Mesodermal cell (in vitro differentiated cells): ENCODE measurements at regions not wholly inside any gene's neighbourhood (a gene's known extent, or its start where the extent isn't known, plus 50 kb on each side); places are given as distances from the start of the nearest gene placed in this dataset.

Experiments used
- H3K27ac ChIP-seq: 2 replicates; pipeline ENCODE4 v1.7.0; 2013; ENCODE audit warnings: mild to moderate bottlenecking, low read depth, low read length, moderate library complexity; ENCODE audit not compliant: severe bottlenecking
- H3K36me3 ChIP-seq: 2 replicates; pipeline ENCODE4 v1.7.1; 2013; ENCODE audit warnings: mild to moderate bottlenecking, low read length, moderate library complexity; ENCODE audit not compliant: control insufficient read depth, insufficient read depth
- H3K4me1 ChIP-seq: one replicate; pipeline ENCODE4 v1.7.1; 2013; ENCODE audit warnings: mild to moderate bottlenecking, low read length; ENCODE audit not compliant: insufficient read depth, control insufficient read depth, poor library complexity, severe bottlenecking
- H3K4me3 ChIP-seq: 2 replicates; pipeline ENCODE4 v1.7.0; 2013; ENCODE audit warnings: low read length, control low read depth, mild to moderate bottlenecking; ENCODE audit not compliant: insufficient read depth, poor library complexity, severe bottlenecking; ENCODE audit errors: extremely low read depth
- H3K9me3 ChIP-seq: 2 replicates; pipeline ENCODE4 v1.7.1; 2013; ENCODE audit warnings: mild to moderate bottlenecking, low read length, moderate library complexity; ENCODE audit not compliant: control insufficient read depth
- WGBS, 2 experiments: methylation state at CpG; one replicate each; pipeline ENCODE4 v1.1.5; 2013; ENCODE audit warnings: missing lambda C conversion rate in 2 of 2; ENCODE audit not compliant: insufficient coverage in 2 of 2; 5-methylcytosine and 5-hydroxymethylcytosine counted together

- Histone ChIP-seq H3K4me1 (peaks cover 5% of the 10 kb centered on the region), H3K36me3 (no peaks in the 10 kb centered on the region), H3K9me3 (no peaks in the 10 kb centered on the region), H3K27ac (no peak overlapping the region), H3K4me3 (no peak overlapping the region)
- WGBS, 2 experiments = 88% methylated on average over 4 to 5 of the region's 6 CpGs
Observed at GRCh38 chr6:11437824-11438459, 99.6 kb upstream of the TMEM170B start.

GRCh38 chr6:11436508-11437096, 100.9 kb upstream of the TMEM170B start:
- Histone ChIP-seq H3K36me3 (no peaks in the 10 kb centered on the region), H3K27ac (no peak overlapping the region), H3K9me3 (no peaks in the 10 kb centered on the region), H3K4me1 (peaks cover 12% of the 10 kb centered on the region), H3K4me3 (no peak overlapping the region)
- WGBS, 2 experiments = 82 to 100% methylated on average over 4 to 5 of the region's 6 CpGs

GRCh38 chr6:11434565-11435326, 102.8 kb upstream of the TMEM170B start:
- Histone ChIP-seq H3K27ac (no peak overlapping the region), H3K9me3 (no peaks in the 10 kb centered on the region), H3K4me1 (peaks cover 25% of the 10 kb centered on the region), H3K36me3 (no peaks in the 10 kb centered on the region), H3K4me3 (no peak overlapping the region)
- 98 to 99% methylated on average over 8 to 9 of the region's 10 CpGs for WGBS, 2 experiments

GRCh38 chr6:11433860-11434259, 103.7 kb upstream of the TMEM170B start:
- Histone ChIP-seq H3K9me3 (no peaks in the 10 kb centered on the region), H3K4me1 (peaks cover 34% of the 10 kb centered on the region), H3K27ac (no peak overlapping the region), H3K36me3 (no peaks in the 10 kb centered on the region), H3K4me3 (no peak overlapping the region)
- WGBS, 2 experiments = 80% methylated on average over 1 of the region's 1 CpG; no CpG with 5 or more reads in 1 of the 2 experiments

- Histone ChIP-seq H3K4me3 (no peak overlapping the region), H3K4me1 (peaks cover 43% of the 10 kb centered on the region), H3K9me3 (no peaks in the 10 kb centered on the region), H3K27ac (no peak overlapping the region), H3K36me3 (no peaks in the 10 kb centered on the region)
- no CpG with 5 or more reads among the region's 1 CpG for WGBS, 2 experiments
Observed at GRCh38 chr6:11432713-11433450, 104.7 kb upstream of the TMEM170B start.

GRCh38 chr6:11432091-11432490, 105.5 kb upstream of the TMEM170B start:
- no peaks in the 10 kb centered on the region for H3K9me3 ChIP-seq
- H3K27ac ChIP-seq = no peak overlapping the region
- peaks cover 51% of the 10 kb centered on the region for H3K4me1 ChIP-seq
- WGBS, 2 experiments = 88 to 100% methylated on average over 6 of the region's 6 CpGs
- H3K36me3 ChIP-seq = no peaks in the 10 kb centered on the region
- H3K4me3 ChIP-seq = no peak overlapping the region

GRCh38 chr6:11431455-11431937, 106.1 kb upstream of the TMEM170B start:
- Histone ChIP-seq H3K27ac (no peak overlapping the region), H3K4me1 (peaks cover 57% of the 10 kb centered on the region), H3K36me3 (no peaks in the 10 kb centered on the region), H3K4me3 (no peak overlapping the region), H3K9me3 (no peaks in the 10 kb centered on the region)
- 98% methylated on average over 5 of the region's 6 CpGs for WGBS, 2 experiments

GRCh38 chr6:11430036-11430435, 107.5 kb upstream of the TMEM170B start:
- H3K4me3 ChIP-seq = no peak overlapping the region
- H3K4me1 ChIP-seq = peaks cover 70% of the 10 kb centered on the region
- H3K36me3 ChIP-seq = no peaks in the 10 kb centered on the region
- no peak overlapping the region for H3K27ac ChIP-seq
- 75 to 80% methylated on average over 7 to 9 of the region's 9 CpGs for WGBS, 2 experiments
- H3K9me3 ChIP-seq = no peaks in the 10 kb centered on the region

- no peak overlapping the region for H3K4me3 ChIP-seq
- H3K27ac ChIP-seq = no peak overlapping the region
- WGBS, 2 experiments = 43 to 50% methylated on average over 2 of the region's 2 CpGs
- H3K9me3 ChIP-seq = no peaks in the 10 kb centered on the region
- H3K36me3 ChIP-seq = no peaks in the 10 kb centered on the region
- H3K4me1 ChIP-seq = peaks cover 72% of the 10 kb centered on the region
Observed at GRCh38 chr6:11429577-11429976, 108.0 kb upstream of the TMEM170B start.

GRCh38 chr6:11428895-11429294, 108.7 kb upstream of the TMEM170B start:
- WGBS, 2 experiments = 44 to 60% methylated on average over 1 of the region's 3 CpGs
- peaks cover 76% of the 10 kb centered on the region for H3K4me1 ChIP-seq
- H3K36me3 ChIP-seq = no peaks in the 10 kb centered on the region
- no peaks in the 10 kb centered on the region for H3K9me3 ChIP-seq
- no peak overlapping the region for H3K4me3 ChIP-seq
- peak overlapping the region; percentile 86 for H3K27ac ChIP-seq
